HG03565 (cell line): ENCODE measurements at regions not wholly inside any gene's neighbourhood (a gene's known extent, or its start where the extent isn't known, plus 50 kb on each side); places are given as distances from the start of the nearest gene placed in this dataset.
A peak's percentile ranks its signal among the peaks of the same experiment; 100 is the strongest.

ENCODE experiments used
- ATAC-seq: cut with Tn5 transposase; IDR thresholded peaks from one replicate; pipeline ENCODE4 v1.9.1; 2021; ENCODE audit warnings: mild to moderate bottlenecking, moderate library complexity; ENCODE audit not compliant: unreplicated experiment

- no peak for ATAC-seq
These were observed 110.4 kb upstream of the CTNNB1 start for GRCh38 chr3:41088882-41089281.

DNA sequence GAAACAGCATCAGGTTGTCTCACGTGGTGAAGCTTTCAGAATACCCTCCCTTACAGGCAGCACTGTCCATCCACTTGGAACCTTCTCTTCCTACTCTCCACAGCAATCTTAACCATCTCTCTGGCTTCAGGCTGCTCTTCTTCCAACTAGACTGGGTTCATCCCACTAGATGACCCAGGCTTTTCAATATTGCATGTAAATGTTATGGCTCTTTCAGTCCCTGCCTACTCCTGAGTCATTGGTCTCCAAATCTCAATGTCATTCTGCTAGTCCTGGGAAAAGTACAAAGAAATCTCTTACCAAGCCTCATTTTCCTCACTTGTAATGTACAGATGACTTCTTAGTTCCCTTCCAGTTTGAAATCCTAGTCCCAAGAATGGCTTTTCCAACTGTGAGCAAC lies 109.7 kb upstream of the CTNNB1 start:
- no peak for ATAC-seq

DNA sequence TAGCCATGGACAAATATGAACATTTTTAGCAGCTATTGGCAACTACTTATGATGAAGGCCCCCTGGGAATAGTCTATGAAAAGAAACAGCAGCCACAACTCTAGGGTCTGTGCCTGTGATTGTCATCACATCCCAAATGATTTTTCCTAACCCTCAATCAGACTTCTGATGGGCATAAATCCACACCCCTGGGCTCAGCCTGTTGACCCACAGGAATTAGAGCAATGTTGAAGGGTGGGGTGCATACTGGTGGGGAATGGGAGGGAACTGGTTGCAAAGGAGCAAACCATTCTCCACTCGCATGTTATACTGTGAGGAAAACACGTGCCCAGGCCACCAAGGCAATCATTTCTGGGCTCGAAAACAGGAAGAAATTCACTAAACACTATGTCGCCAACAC lies 106.5 kb upstream of the CTNNB1 start:
- no peak for ATAC-seq

DNA sequence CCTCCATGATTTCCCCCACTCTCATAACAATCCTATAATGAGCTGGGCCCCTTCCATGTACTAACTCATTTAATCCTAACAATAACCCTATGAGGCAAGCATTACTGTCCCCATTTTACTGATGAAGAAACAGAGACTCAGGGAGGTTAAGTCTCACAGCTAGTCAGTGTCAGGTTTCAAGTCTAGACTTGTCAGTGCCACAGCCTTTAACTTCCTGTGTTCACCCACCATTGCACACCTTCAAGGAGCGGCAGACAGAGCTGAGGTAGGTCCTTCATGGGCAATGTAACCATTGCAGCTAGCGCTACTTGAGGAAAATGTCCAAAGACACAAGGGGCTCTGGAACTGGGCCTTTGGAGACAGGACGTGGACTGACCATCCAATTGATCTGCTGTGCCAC lies 105.8 kb upstream of the CTNNB1 start:
- no peak for ATAC-seq

- ATAC-seq, result no peak
These were observed 105.0 kb upstream of the CTNNB1 start for GRCh38 chr3:41094351-41094750.

- no peak for ATAC-seq
These were observed 103.6 kb upstream of the CTNNB1 start for GRCh38 chr3:41095702-41096101.

DNA sequence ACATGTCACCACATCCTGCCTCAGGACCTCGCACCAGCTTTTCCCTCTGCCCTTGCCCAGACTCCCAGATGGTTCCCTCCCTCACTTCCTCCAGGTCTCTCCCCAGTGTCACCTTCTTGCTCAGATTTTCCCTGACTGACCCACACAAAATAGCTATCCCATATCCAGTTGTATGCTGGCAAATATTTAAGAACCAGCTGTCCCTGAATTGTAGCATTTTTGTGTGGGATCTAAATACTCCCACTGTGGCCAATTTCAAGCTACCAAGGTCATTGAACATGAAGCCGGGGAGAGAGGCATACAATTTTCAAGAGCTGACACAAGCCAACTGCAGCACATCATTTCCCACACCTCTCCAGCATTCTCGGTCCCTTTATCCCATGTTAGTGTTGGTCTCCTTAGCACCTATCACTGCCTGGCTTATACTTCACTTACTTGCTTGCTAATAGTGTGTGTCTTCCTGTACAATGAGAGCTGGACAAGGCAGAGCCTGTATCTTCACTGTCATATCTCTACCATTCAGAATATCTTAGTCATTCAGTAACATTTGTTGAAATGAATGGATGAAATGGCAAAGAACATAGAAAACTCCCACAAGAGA lies 101.3 kb upstream of the CTNNB1 start:
- ATAC-seq, result no peak

DNA sequence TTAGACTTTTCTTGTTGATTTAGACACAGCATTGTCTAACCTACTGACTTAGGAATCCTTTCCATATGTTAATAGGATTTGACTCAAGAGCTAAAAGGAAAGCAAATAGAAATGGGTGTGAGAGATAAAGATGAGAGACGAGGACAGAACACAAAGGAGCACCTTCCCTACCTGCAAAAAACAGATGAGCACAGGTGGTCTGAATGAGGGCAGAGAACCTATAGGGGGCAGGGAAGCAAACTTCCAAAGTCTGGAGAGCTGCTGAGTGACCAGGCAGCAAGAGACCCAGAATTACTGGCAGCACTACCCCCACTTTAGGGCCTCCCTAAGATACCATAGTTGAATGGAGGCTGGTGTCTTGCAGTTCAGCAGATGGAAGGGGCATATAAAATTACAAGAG lies 98.1 kb upstream of the CTNNB1 start:
- no peak for ATAC-seq

GRCh38 chr3:41102053-41102556 lies 97.2 kb upstream of the CTNNB1 start:
- ATAC-seq, result no peak

DNA sequence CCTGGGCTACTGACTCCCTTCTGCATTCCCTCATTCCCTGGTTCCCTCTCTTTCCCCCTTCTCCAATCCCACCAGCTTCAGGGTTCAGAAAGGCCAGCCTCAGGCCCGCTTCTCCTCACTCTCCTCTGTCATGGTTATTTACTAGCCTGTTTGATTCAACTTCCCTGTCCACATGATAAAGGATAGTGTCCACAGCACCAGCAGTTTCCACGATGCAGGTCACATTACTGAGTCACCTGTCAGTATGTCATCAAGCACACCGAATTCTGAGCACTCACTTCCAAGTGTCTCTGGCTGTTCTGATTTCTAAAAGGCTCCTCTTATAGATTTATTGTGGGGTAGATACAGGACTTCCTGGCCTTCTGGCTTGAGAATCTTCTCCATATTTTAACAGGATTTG lies 96.6 kb upstream of the CTNNB1 start:
- no peak for ATAC-seq

- no peak for ATAC-seq
These were observed 96.1 kb upstream of the CTNNB1 start for GRCh38 chr3:41103200-41103599.

DNA sequence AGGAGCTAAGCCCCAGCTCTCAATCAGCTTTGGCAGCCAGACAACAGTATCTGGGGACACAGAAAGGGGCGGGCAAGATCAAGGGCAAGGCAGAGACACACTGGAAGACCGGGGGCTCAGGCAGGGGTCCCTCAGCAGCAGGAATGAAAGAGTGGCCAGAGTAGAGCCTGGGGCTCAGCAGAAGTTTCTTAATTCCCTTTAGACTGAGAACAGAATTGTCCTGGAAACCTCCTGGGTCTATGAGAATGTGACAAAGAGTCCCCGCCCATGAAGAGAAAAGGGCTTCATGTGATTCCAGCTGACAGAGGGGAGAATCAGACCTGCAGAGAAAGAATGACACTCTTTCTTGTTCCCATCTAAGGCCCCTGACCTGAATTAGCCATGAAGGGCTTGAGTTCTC lies 95.2 kb upstream of the CTNNB1 start:
- ATAC-seq, result no peak

DNA sequence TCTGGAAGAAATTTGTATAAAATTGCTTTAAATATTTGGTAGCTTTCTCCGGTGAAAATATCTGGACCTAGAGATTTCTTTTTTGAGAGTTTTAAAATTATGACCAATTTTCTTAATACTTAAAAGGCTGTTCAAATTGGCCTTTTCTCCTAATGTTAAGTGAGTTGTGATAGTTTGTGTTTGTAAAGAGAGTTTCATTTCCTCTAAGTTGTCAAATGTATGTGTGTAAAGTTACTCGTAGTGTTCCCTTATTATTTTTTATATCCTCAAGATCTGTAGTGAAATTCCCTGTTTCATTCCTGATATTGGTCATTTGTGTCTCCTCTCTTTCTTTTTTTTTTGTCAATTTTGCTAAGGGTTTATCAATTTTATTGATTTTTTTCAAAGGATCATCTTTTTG lies 92.6 kb upstream of the CTNNB1 start:
- ATAC-seq, result no peak

GRCh38 chr3:41111011-41111410 lies 88.3 kb upstream of the CTNNB1 start:
- ATAC-seq, result no peak

GRCh38 chr3:41112466-41112865 lies 86.8 kb upstream of the CTNNB1 start:
- no peak for ATAC-seq

DNA sequence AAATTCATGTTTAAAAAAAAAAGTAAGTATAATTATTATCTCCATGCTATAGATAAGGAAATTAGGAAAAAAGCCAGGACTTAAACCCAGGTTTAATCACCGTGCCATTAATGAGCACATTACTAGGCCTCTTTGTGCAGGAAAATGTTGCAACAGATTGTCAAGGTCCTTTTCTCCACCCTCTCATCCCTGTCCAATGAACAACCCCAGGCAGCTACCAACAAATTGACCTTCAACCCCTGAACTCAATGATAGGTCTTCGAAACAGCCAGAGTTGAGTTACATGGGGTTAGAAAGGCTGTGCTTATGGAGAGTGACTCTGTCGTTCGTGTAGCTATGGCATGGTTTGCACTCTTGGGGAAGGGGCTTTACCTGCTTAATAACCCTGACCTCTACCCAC lies 84.2 kb upstream of the CTNNB1 start:
- ATAC-seq, result no peak

- no peak for ATAC-seq
These were observed 82.5 kb upstream of the CTNNB1 start for GRCh38 chr3:41116851-41117250.

GRCh38 chr3:41117398-41117870 lies 81.9 kb upstream of the CTNNB1 start:
- ATAC-seq, result peak; percentile 86

DNA sequence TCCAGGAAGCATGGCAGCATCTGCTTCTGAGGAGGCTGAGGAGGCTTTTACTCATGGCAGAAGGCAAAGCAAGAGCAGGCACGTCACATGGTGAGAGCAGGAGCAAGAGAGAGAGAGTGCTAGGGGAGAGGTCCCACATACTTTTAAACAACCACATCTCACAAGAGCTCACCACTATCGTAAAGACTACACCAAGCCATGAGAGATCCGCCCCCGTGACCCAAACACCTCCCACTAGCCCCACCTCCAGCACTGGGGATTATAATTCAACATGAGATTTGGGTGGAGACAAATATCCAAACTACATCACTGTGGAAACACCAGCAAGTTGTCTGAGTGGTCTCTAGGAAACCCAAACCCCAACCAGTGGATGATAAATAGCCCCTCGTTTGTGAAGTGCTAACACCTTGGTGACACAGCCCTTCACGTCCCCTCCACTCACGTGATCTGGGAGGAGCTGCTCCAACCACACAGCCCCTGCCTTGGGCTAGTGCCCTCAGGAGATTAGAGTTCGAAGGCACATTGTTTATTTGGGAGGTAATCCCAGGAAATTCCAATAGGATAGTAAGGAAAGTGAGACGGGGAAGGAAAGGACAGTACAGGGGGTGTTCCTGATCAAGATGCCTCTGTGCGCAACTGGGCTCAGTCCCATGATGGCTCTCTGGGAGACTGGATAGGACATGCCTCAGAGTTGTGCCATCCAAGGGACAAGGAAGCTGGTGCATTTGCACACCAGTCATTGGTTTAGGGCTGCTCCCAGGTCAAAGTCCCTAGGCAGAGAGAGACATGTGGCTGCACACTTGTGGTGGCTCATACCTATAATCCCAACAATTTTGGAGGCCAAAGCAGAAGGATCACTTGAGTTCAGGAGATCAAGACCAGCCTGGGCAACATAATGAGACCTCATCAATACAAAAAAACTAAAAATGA lies 80.6 kb upstream of the CTNNB1 start:
- no peak for ATAC-seq

DNA sequence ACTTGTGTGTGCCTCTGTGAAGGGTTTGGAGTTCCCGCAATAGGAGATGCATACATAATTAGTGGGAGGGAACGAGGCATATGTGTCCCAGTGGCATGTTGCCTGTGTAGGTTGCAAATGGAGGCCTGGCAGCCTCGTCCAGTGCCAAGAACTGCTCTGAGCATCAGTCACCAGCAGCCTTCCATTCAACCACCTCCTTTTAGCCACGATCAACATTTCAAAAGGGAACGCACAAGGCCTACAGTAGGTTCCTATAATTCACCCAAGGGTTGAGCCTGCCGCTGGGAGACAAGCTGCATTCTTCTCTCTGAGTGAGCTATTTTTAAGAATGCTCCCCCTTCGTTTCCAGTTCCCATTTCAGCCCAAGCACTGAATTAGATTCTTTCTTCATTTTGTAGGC lies 78.8 kb upstream of the CTNNB1 start:
- ATAC-seq, result no peak

DNA sequence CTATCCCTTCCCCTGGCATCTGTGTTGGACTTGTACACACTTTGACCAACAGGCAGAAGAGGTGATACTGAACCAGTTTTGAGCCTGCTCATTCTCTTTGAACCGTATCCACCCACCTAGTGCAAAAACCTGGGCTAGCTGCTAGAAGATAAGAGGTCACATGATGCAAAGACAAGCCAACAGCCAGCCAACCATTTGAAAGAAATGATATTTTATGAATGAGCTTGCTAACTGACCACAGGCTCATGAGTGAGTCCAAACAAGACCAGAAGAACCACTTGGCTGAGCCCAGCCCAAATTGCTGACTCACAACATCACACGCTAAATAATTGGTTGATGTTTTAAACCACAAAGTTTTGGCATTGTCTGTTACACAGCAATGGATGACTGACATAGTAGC lies 74.0 kb upstream of the CTNNB1 start:
- no peak for ATAC-seq

- ATAC-seq, result no peak
These were observed 72.8 kb upstream of the CTNNB1 start for GRCh38 chr3:41126472-41126871.
